ENCODE measurements at regions not wholly inside any gene's neighbourhood (a gene's known extent, or its start where the extent isn't known, plus 50 kb on each side); places are given as distances from the start of the nearest gene placed in this dataset.

- TF ChIP-seq, protein P1, sequence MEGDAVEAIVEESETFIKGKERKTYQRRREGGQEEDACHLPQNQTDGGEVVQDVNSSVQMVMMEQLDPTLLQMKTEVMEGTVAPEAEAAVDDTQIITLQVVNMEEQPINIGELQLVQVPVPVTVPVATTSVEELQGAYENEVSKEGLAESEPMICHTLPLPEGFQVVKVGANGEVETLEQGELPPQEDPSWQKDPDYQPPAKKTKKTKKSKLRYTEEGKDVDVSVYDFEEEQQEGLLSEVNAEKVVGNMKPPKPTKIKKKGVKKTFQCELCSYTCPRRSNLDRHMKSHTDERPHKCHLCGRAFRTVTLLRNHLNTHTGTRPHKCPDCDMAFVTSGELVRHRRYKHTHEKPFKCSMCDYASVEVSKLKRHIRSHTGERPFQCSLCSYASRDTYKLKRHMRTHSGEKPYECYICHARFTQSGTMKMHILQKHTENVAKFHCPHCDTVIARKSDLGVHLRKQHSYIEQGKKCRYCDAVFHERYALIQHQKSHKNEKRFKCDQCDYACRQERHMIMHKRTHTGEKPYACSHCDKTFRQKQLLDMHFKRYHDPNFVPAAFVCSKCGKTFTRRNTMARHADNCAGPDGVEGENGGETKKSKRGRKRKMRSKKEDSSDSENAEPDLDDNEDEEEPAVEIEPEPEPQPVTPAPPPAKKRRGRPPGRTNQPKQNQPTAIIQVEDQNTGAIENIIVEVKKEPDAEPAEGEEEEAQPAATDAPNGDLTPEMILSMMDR (IDR thresholded peaks at IDR 0.05): no peak
- TF ChIP-seq EP300 (IDR thresholded peaks at IDR 0.05; ENCODE audit: low read depth) (no peak), POLR2A (IDR thresholded peaks at IDR 0.05) (no peak)
Observed at GRCh38 chr5:125290935-125291334, 544.5 kb upstream of the ZNF608 start.
